Activated T-cell treated with anti-CD3 and anti-CD28 coated beads, Interleukin-2, amount 50 U/mL, for 24 hours (primary cell): ENCODE measurements at regions not wholly inside any gene's neighbourhood (a gene's known extent, or its start where the extent isn't known, plus 50 kb on each side); places are given as distances from the start of the nearest gene placed in this dataset.
A peak's percentile ranks its signal among the peaks of the same experiment; 100 is the strongest.
"Not testable (repeated sequence)": the region's sequence is repeated elsewhere in the genome, so short reads cannot be mapped to it uniquely, and the experiment has no call there.

Experiments used
- DNase-seq: peaks from one replicate; pipeline ENCODE4 v3.0.0-alpha.2; 2020
- H3K27ac Mint-ChIP-seq: 2 replicates; pipeline ENCODE4 v1.8.0; 2020; ENCODE audit warnings: mild to moderate bottlenecking, mixed read lengths
- H3K27me3 Mint-ChIP-seq: 2 replicates; pipeline ENCODE4 v1.8.0; 2020; ENCODE audit warnings: mixed read lengths
- H3K36me3 Mint-ChIP-seq: 2 replicates; pipeline ENCODE4 v1.8.0; 2020; ENCODE audit warnings: low read depth, mixed read lengths
- H3K4me1 Mint-ChIP-seq: 2 replicates; pipeline ENCODE4 v1.8.0; 2020; ENCODE audit warnings: low read depth, mixed read lengths
- H3K4me3 Mint-ChIP-seq: 2 replicates; pipeline ENCODE4 v1.8.0; 2020; ENCODE audit warnings: mild to moderate bottlenecking, moderate library complexity, mixed read lengths
- H3K9me3 Mint-ChIP-seq: 2 replicates; pipeline ENCODE4 v1.8.0; 2020; ENCODE audit warnings: mixed read lengths

DNA sequence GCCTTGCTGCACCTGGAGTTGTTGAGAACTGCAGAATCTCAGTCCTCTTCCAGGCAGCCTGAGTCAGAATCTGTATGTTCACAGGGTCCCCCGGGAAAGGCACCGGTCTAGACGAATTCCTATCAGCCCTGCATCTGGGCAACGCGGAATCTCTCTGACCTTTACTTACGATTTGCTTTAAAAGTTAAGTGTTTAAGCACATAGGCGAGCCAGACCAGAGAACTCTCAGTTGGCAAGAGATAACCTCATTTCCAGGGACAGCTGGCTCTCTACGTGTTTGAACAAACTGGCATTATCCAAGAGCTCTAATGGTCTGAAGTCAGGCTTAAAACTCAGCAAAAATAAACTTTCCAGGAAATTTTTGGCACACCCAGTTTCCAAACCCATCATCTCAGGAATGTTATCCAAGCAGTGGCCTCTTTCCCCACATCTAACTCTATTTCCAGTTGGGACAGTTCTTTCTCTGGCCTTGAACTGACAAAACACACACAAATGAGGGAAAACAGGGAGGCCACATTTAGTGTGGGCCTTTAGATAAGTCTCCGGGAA is 53.4 kb downstream of the HES1 start:
- H3K36me3 Mint-ChIP-seq: no peaks in the 10 kb centered on the region
- peaks cover 7% of the 10 kb centered on the region for H3K4me1 Mint-ChIP-seq
- no peak overlapping the region for H3K4me3 Mint-ChIP-seq
- H3K27me3 Mint-ChIP-seq: no peaks in the 10 kb centered on the region
- H3K27ac Mint-ChIP-seq: no peak overlapping the region
- H3K9me3 Mint-ChIP-seq: no peaks in the 10 kb centered on the region
- no peak for DNase-seq

DNA sequence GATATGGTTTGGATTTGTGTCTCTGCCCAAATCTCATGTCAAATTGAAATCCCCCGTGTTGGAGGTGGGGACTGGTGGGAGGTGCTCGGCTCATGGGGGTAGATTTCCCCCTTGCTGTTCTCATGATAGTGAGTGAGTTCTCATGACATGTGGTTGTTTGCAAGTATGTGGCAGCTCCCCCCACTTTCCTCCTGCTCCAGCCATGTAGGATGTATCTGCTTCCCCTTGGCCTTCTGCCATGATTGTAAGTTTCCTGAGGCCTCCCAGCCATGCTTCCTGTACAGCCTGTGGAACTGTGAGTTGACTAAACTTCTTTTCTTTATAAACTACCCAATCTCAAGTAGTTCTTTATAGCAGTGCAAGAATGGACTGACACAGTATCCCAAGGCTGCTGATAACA is 55.9 kb downstream of the HES1 start:
- not testable (repeated sequence) for H3K4me3 Mint-ChIP-seq, H3K27ac Mint-ChIP-seq, DNase-seq, H3K9me3 Mint-ChIP-seq, H3K36me3 Mint-ChIP-seq, H3K27me3 Mint-ChIP-seq
- H3K4me1 Mint-ChIP-seq: peaks cover 11% of the 10 kb centered on the region

DNA sequence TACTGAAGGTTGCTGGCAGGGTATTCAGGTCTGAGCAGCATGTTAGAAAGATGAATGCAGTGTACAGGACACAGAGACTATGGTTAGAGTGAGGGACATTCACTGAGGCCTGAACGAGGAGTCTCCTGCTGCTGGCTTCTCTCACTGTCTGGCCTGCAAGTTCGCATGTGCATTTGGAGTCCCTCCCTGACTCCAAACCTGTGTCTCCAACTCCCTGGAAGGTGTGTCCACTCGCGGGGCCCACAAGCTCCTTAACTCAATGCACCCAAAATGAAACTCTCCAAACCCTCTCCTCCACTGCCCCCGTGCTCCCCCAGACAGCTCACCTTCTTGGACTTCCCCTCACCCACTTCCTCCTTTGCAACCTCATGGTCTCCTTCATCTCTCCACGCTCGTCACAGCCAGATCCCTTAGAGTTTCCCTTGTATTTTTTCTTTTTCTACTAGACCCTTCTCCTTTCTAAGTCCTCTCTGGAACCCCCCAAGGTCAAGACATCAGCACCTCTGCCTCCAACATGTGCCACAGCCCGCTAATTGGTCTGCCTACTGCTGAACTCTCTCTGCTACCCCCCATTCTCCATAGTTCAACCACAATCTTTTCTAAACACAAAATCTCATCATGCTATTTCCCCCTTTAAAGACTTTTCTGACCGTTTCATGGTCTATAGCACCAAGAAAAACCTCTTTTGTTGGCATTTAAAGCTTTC is 58.3 kb downstream of the HES1 start:
- no peak overlapping the region for H3K4me3 Mint-ChIP-seq
- H3K36me3 Mint-ChIP-seq: no peaks in the 10 kb centered on the region
- peaks cover 11% of the 10 kb centered on the region for H3K4me1 Mint-ChIP-seq
- DNase-seq: peak; percentile 30
- H3K27ac Mint-ChIP-seq: no peak overlapping the region
- H3K9me3 Mint-ChIP-seq: no peaks in the 10 kb centered on the region
- peaks cover 9% of the 10 kb centered on the region for H3K27me3 Mint-ChIP-seq

DNA sequence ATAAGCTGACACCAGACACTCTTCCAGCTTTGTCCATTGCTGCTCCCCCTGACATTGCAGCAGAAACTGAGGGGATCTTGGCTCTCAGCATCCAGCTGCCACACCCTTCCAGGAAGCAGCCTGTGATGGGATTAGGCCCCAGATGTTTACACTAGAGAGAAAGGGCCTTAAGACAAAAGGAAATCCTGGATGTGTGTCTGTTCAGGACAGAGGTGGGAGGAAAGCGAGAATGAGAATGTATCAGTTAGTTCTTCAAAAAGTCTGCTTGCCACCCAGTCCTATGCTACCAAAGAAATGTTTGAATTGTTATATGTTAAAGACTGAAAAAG is 58.8 kb downstream of the HES1 start:
- DNase-seq: no peak
- Mint-ChIP-seq H3K4me1 (peaks cover 11% of the 10 kb centered on the region), H3K27ac (no peak overlapping the region), H3K36me3 (no peaks in the 10 kb centered on the region), H3K9me3 (no peaks in the 10 kb centered on the region), H3K27me3 (peaks cover 9% of the 10 kb centered on the region), H3K4me3 (no peak overlapping the region)

DNA sequence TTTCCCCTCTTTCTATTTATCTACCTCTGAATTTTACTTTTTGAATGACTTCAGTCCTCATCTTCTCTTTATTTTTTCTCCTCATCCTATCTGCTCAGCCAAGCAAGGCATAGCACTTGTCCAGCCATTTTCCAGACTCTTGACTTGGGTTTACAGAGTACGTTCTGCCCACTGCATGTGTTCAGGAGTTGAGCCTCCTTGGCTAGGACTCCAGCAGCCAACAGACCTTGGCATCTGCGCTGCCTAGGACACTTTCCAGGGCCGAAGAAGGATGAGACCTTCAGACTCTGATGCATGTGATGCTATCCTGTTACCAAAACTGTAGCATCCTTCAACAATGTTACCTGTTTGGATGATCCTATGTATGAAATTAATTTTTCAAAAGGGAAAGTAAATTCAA is 59.7 kb downstream of the HES1 start:
- no peak overlapping the region for H3K4me3 Mint-ChIP-seq
- H3K27me3 Mint-ChIP-seq: peaks cover 11% of the 10 kb centered on the region
- H3K36me3 Mint-ChIP-seq: no peaks in the 10 kb centered on the region
- H3K27ac Mint-ChIP-seq: no peak overlapping the region
- H3K9me3 Mint-ChIP-seq: no peaks in the 10 kb centered on the region
- peaks cover 11% of the 10 kb centered on the region for H3K4me1 Mint-ChIP-seq
- no peak for DNase-seq

DNA sequence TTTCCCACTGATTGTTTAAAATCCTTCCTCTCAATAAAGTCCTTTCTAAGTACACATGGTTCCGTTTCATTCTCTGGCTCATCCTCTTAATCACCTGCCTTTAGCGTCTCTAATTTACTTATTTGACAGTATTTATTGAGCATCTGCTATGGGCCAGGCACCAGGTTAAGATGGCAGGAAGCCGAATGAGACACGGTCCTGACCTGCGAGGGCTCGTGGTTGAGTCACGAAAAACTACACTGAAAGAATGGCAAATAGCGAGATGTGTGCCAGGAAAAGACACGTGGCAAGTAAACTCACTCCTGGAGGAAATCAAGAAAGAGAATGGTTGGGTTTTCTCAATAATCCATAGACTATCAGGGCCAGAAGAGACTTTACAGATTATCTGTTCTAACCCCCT is 60.9 kb downstream of the HES1 start:
- H3K4me1 Mint-ChIP-seq: peaks cover 11% of the 10 kb centered on the region
- no peaks in the 10 kb centered on the region for H3K9me3 Mint-ChIP-seq
- peaks cover 21% of the 10 kb centered on the region for H3K27me3 Mint-ChIP-seq
- H3K36me3 Mint-ChIP-seq: no peaks in the 10 kb centered on the region
- no peak for DNase-seq
- H3K4me3 Mint-ChIP-seq: no peak overlapping the region
- no peak overlapping the region for H3K27ac Mint-ChIP-seq

DNA sequence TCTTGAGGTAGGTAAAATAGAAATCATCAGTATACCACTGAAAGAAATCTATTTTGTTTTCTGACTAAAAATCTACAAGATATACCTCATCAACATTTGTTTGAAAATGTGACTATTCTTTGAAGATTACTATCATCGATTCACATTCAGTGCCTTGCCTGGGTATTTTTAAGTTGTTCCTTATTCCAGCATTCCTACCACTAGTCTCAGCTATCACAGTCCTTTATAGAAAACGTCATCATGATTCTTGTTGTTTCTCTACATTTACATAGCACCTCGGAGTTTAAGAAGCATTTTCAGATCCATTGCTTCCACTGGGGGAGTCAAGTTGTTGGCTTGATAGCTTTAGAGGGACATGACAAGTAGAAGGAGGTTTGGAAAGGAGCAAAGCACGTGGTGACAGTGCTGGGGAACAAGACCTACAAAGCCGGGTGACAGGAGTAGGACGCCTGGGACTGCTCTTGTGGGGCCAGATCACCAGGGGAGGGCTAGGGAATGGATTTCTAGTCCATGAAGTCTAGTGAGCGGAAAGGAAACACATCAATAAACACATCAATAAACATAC is 61.5 kb downstream of the HES1 start:
- no peak overlapping the region for H3K27ac Mint-ChIP-seq
- no peaks in the 10 kb centered on the region for H3K36me3 Mint-ChIP-seq
- H3K4me3 Mint-ChIP-seq: no peak overlapping the region
- no peak for DNase-seq
- H3K4me1 Mint-ChIP-seq: peaks cover 11% of the 10 kb centered on the region
- no peaks in the 10 kb centered on the region for H3K9me3 Mint-ChIP-seq
- H3K27me3 Mint-ChIP-seq: peaks cover 25% of the 10 kb centered on the region

DNA sequence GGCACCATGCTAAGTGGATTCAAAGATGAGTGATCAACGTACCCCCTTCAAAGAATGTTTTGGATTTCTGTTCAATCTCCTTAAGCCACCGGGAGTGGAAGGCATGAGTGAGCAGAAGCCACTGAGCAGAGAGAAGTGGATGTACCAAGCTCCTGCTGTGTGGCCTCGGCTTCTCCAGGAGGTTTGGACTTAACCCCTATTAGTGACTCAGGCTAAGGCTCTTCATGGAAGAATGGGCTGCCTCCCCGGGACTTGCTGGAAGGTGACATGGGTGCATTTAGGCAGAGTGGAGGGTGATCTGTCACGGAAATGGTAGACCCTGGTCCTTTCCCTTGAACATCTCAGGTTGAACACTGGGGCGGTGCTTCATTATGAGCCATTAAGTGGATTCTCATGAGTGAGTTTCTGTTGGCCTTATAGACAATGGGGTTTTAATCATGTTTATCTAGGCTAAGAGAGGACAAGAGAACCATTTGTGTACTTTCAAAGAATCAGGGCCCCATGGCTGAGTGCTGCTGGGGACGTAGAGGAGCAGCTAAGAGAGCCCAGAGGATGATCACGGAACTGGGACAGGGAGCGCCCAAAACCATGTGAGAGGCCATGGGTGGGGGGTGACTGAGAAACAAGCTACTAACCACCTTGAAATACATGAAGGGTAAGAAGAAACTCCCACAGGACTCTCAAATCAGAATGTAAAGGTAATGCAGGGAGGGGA is 62.2 kb downstream of the HES1 start:
- Mint-ChIP-seq H3K27me3 (peaks cover 31% of the 10 kb centered on the region), H3K4me1 (peaks cover 11% of the 10 kb centered on the region)

DNA sequence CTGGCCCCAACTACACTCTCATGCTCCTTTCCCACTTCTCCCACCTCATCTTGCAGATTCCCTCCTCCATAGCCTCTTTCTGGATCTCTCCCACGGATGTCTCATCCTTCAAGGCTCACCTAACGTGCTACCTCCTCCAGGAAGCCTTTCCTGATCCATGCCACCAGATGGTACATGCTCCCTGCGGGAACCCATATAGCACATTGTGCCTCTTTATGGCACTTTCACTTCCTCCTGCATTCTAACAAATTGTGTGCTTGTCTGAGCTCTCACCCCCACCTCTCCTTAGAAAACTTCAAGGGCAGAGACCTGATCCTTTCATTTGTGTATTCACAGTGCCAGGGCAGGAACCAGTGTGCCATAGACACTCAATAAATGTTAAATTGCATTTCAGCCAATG is 63.0 kb downstream of the HES1 start:
- no peak overlapping the region for H3K4me3 Mint-ChIP-seq
- no peak overlapping the region for H3K27ac Mint-ChIP-seq
- H3K4me1 Mint-ChIP-seq: peaks cover 15% of the 10 kb centered on the region
- DNase-seq: no peak
- H3K27me3 Mint-ChIP-seq: peaks cover 38% of the 10 kb centered on the region
- H3K36me3 Mint-ChIP-seq: no peaks in the 10 kb centered on the region
- no peaks in the 10 kb centered on the region for H3K9me3 Mint-ChIP-seq

More for the DNA sequence above, 62.2 kb downstream of the HES1 start:
- H3K9me3 Mint-ChIP-seq: no peaks in the 10 kb centered on the region
- H3K4me3 Mint-ChIP-seq: no peak overlapping the region
- no peak overlapping the region for H3K27ac Mint-ChIP-seq
- H3K36me3 Mint-ChIP-seq: no peaks in the 10 kb centered on the region
- DNase-seq: no peak

DNA sequence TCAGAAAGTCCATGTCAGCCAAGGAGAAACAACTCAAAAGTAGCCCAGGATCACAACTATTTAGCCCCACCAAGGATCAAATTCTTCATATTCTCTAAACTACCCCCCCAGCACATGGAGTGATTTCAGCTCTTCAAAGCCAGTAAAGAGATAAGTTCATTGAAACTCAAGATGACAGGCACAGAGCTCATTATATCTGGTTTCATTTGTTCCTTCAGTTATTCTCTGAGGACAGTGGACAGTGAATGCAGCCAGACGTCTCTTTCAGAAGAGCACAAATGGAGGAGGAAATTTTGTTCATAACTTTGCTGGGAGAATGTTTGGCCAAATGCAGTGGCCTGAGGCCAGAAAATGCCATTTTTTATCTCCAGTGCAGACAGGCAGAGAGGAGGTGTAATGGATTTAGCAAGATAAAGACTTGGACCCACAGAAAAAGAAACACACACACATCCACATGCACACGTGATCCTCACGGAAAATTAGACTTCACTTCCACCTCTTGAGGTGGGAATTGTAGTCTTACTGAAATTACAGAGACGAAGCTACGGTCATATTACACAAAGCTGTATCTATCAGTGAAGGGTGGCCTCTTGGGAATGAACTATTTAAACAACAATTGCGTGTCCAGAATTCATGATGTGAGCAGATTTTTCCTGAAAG is 64.6 kb downstream of the HES1 start:
- no peak overlapping the region for H3K27ac Mint-ChIP-seq
- H3K4me3 Mint-ChIP-seq: no peak overlapping the region
- H3K27me3 Mint-ChIP-seq: peaks cover 46% of the 10 kb centered on the region
- no peaks in the 10 kb centered on the region for H3K36me3 Mint-ChIP-seq
- H3K9me3 Mint-ChIP-seq: no peaks in the 10 kb centered on the region
- no peak for DNase-seq
- peaks cover 15% of the 10 kb centered on the region for H3K4me1 Mint-ChIP-seq

DNA sequence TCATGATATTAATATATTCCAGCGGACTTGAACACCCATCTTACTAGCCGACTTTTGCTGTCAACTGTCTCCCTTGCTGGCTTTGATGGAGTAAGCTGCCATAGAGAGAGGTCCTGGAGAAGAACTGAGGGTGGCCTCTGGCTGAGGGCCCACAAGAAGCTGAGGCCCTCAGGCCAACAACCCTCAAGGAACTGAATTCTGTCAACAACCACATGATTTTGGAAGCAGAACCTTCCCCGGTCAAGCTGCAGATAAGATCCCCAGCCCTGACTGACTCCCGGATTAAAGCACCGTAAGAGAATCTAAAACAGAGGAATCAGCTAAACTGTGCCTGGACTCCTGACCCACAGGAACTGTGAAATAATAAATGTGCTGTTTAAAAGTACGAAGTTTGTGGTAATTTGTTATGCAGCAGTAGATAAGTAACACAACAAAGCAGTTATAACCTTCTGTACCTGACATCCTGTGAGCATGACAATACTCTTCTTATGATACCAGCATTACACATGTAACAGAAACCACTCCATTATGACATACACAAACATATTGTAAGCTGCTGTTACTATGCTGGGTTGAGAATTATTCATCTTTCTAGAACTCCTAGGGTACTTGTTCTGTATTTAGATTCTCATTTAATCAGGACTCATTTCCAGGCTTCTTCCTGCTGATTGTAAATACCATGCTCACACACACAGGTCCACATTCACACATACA is 66.2 kb downstream of the HES1 start:
- H3K4me1 Mint-ChIP-seq: peaks cover 15% of the 10 kb centered on the region
- DNase-seq: no peak
- no peak overlapping the region for H3K4me3 Mint-ChIP-seq
- H3K27me3 Mint-ChIP-seq: peaks cover 57% of the 10 kb centered on the region
- H3K9me3 Mint-ChIP-seq: no peaks in the 10 kb centered on the region
- H3K27ac Mint-ChIP-seq: no peak overlapping the region
- H3K36me3 Mint-ChIP-seq: no peaks in the 10 kb centered on the region

DNA sequence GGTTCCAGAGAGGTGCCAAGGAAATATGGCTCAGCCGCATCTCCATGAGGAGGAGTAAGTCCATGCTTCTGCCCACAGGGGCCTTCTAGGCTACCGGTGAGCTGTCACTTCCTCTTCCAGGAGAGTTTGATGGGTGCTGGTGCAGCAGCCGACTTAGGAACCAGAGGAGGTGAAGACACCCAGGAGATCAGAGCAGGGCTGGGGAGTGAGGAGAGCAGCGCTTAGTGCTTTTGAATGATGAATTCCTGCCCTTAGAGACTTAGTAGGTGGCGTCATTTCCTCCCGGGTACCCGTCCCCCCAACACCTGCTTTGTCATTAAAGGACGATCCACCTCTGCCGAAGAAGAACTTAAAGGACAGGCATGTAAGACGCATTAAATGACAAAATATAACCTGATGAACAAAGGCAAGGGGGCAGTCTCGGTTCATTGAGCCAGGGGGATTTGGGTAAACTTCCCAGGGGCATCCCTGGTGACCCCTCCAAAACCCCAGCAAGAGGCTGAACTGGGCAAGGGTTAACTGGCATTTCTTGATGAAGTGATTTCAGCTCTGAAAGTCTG is 67.6 kb downstream of the HES1 start:
- Mint-ChIP-seq H3K9me3 (no peaks in the 10 kb centered on the region), H3K4me3 (peak overlapping the region; percentile 69), H3K36me3 (no peaks in the 10 kb centered on the region), H3K27me3 (peaks cover 53% of the 10 kb centered on the region), H3K27ac (peak overlapping the region; percentile 37), H3K4me1 (peaks cover 15% of the 10 kb centered on the region)
- DNase-seq: peak; percentile 55

DNA sequence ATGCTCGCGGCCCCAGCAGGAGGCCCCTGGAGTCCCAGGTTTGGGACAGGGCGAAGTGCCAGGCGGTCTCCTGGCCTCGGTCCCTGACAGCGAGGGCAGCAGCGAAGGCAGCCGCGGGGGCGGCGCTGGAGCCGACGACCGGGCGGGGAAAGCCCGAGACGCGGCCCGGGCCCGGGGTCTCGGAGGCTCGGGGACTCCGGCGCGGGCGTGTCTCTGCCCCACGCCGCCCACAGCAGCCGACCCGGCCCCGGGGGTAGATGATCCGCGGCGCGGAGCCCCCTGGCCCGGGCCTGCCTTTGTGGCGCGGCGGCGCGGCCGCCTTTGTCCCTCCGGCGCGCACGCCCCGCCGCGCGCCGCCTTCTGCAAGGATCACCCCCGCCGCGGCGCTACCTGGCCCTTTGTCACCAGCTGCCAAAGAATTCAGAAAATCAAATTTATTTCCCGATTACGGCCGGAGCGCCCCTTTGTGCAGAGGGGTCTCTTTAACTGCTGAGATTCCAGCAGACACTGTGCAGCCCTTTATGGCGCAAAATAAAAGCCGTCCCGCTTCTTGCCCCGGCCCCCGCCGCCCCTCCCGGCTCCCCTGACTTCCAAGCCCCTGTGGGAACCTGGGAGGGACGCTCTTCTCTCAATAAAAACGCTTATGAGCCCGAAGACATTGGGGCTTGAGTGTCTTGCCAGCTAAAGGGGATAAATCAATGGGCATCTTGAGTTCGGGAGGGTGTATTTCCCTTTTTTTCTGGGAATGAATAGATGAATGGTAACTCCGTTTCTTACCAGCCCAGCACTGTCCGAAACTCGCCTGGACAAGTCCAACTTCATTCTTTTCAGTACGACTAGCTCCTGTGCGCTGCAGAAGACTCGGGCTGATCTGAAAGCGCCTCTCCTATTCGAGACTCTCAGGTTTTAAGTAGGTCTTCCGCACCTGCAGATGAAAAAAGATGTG is 68.4 kb downstream of the HES1 start:
- H3K27me3 Mint-ChIP-seq: peaks cover 53% of the 10 kb centered on the region
- no peaks in the 10 kb centered on the region for H3K9me3 Mint-ChIP-seq
- H3K36me3 Mint-ChIP-seq: no peaks in the 10 kb centered on the region
- H3K27ac Mint-ChIP-seq: peak overlapping the region; percentile 37
- H3K4me3 Mint-ChIP-seq: peak overlapping the region; percentile 69
- DNase-seq: peak; percentile 54
- peaks cover 15% of the 10 kb centered on the region for H3K4me1 Mint-ChIP-seq
